Thoracic aorta (tissue), 2 donors: ENCODE measurements at regions not wholly inside any gene's neighbourhood (a gene's known extent, or its start where the extent isn't known, plus 50 kb on each side); places are given as distances from the start of the nearest gene placed in this dataset.

Experiments
- ATAC-seq: fragments of 150-250 bp; one replicate; pipeline ENCODE4 v1.8.0; 2017; ENCODE audit warnings: low read depth; ENCODE audit not compliant: insufficient number of reproducible peaks, low FRiP score
- DNase-seq: peaks from one replicate; pipeline ENCODE4 v3.0.0-alpha.2; 2020; ENCODE audit warnings: low spot score
- H3K27ac ChIP-seq, 2 donors: fragments of 200-600 bp; sonication (generic); 1 replicate in 1 of 2; 2 replicates in 1 of 2; pipeline ENCODE4 v1.5.1; 2016; ENCODE audit warnings: mild to moderate bottlenecking in 2 of 2, moderate library complexity in 2 of 2
- H3K27me3 ChIP-seq: fragments of 200-600 bp; sonication (generic); replicated peaks from 2 replicates; pipeline ENCODE4 v1.6.0; 2016; ENCODE audit warnings: mild to moderate bottlenecking; ENCODE audit not compliant: insufficient read depth
- H3K36me3 ChIP-seq: fragments of 200-600 bp; sonication (generic); one replicate; pipeline ENCODE4 v1.5.1; 2016
- H3K4me1 ChIP-seq, 2 donors: fragments of 200-600 bp; sonication (generic); 1 replicate in 1 of 2; 2 replicates in 1 of 2; pipeline versions ENCODE4 v1.5.1 to v1.6.0; 2016; ENCODE audit warnings: low read depth in 2 of 2, mild to moderate bottlenecking in 1 of 2; ENCODE audit not compliant: control insufficient read depth in 1 of 2
- H3K4me3 ChIP-seq: fragments of 200-600 bp; sonication (generic); 2 replicates; pipeline ENCODE4 v1.5.1; 2016; ENCODE audit warnings: mild to moderate bottlenecking
- H3K9me3 ChIP-seq: fragments of 200-600 bp; sonication (generic); 2 replicates; pipeline ENCODE4 v1.5.1; 2016
- TF ChIP-seq, protein P1 (sequence below): fragments of 200-600 bp; sonication (generic); IDR thresholded peaks from one replicate; pipeline ENCODE4 v1.5.1; 2019; ENCODE audit warnings: antibody characterized with exemption

DNA sequence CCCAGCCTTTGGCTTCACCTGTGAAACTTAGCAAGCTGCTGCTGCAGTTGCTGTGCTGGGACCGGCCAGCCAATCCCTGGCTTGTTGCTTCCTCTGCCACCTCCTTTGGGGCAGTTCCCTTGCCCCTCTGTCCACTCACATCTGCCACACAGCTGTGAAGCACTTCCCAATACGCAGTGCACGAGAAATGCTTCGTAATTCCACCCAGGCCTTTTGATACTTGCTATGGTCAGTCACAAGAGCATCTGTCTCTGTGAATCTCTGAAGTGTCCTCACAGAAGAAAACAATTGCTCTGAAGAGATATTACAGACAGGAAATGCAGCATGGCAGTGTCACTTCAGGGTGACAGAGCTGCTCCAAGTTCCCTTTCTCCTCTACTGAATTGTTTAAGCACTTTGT lies 208.5 kb downstream of the PTEN start:
- no peak for ATAC-seq
- TF ChIP-seq, protein P1, sequence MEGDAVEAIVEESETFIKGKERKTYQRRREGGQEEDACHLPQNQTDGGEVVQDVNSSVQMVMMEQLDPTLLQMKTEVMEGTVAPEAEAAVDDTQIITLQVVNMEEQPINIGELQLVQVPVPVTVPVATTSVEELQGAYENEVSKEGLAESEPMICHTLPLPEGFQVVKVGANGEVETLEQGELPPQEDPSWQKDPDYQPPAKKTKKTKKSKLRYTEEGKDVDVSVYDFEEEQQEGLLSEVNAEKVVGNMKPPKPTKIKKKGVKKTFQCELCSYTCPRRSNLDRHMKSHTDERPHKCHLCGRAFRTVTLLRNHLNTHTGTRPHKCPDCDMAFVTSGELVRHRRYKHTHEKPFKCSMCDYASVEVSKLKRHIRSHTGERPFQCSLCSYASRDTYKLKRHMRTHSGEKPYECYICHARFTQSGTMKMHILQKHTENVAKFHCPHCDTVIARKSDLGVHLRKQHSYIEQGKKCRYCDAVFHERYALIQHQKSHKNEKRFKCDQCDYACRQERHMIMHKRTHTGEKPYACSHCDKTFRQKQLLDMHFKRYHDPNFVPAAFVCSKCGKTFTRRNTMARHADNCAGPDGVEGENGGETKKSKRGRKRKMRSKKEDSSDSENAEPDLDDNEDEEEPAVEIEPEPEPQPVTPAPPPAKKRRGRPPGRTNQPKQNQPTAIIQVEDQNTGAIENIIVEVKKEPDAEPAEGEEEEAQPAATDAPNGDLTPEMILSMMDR = no peak
- Histone ChIP-seq H3K27ac (no peak overlapping the region), H3K4me3 (no peak overlapping the region), H3K9me3 (no peaks in the 10 kb centered on the region), H3K27me3 (no peaks in the 10 kb centered on the region), H3K36me3 (no peaks in the 10 kb centered on the region), H3K4me1 (peaks cover 0 to 12% of the 10 kb centered on the region in 2 donors)
- no peak for DNase-seq

DNA sequence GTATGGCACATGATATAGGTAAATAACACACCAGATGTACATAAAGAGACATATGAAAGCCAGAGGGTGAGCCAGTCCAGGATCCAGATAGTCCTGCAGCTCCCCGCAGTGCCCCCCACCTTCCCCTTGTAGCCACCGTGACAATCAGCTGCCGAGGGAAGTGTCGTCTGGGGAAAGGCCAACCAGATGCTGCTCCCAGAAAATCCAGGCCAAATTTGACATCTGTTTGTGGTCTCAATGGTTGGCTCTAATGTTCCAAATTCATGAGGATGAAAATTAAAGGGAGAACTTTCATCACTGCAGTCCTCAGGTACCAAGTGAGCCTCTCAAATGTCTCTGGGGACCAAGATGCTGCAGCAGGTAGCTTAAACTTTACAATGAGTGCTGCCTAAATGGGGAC lies 210.3 kb downstream of the PTEN start:
- TF ChIP-seq, protein P1 = no peak
- no peak overlapping the region for H3K27ac ChIP-seq
- H3K4me3 ChIP-seq = no peak overlapping the region
- no peaks in the 10 kb centered on the region for H3K27me3 ChIP-seq
- ATAC-seq = no peak
- DNase-seq = no peak
- H3K9me3 ChIP-seq = no peaks in the 10 kb centered on the region
- peaks cover 0 to 12% of the 10 kb centered on the region in 2 donors for H3K4me1 ChIP-seq
- no peaks in the 10 kb centered on the region for H3K36me3 ChIP-seq

DNA sequence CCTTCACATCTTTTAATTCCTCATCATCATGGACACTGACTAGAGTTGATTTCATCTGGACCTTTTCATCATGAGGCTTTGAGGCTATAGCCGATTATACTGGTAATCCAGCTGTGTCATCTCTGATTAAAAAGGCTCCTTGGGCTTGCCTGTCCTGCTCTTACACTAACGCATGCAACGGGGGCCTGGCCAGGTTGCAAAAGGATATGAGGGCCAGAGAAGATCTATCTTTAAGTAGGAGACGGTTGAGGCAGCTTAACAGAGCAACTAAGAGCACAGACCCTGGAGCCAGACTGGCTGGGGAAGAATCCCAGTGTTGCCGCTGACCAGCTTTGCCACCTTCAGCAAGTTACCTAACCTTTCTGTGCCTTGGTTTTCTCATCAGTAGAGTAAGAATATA lies 211.5 kb downstream of the PTEN start:
- Histone ChIP-seq H3K36me3 (no peaks in the 10 kb centered on the region), H3K4me3 (no peak overlapping the region), H3K27me3 (no peaks in the 10 kb centered on the region), H3K9me3 (no peaks in the 10 kb centered on the region), H3K27ac (no peak overlapping the region), H3K4me1 (peaks cover 0 to 20% of the 10 kb centered on the region in 2 donors)
- TF ChIP-seq, protein P1 = no peak
- no peak for DNase-seq
- ATAC-seq = no peak

DNA sequence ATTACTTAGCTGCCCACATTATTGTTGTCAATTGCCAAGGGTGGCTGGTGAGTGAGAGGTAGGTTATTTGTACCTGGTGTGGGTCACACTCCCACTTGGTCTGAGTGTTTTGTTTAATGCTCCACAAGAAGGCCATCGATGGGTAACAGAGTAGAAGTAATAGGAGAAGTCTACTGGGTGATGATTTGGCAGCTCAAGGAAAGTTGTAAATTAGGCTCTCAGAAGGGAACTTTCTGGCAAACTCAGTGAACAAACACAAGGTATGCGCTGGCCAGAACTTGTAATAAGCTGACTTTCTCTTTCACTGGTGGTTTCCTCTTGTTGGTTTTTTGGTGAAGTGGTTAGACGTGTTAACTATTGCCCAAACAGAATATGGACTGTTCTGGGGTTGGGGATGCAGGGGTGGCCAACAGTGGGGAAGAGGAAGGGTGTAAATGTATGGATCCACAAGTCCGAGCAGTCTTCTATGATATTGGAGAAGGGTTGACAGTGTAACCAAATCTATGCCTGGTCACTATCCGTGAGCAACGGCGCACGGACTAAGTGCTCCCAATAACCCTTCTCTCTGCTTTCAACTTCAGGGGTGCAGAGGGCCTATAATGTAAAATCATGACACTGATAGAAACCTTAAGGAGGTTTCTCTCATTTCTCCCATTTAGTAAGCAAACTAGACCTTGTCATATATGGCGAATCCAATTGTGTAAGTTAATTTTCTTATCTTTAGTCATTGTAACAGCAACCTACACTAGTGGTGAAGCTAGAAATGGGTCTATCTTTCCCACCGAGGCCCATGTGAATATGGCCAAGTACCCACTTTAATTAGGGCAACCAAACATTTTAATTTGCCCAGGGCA lies 212.8 kb downstream of the PTEN start:
- DNase-seq (no peak), ATAC-seq (no peak)
- Histone ChIP-seq H3K36me3 (no peaks in the 10 kb centered on the region), H3K9me3 (no peaks in the 10 kb centered on the region), H3K27me3 (no peaks in the 10 kb centered on the region), H3K4me3 (no peak overlapping the region), H3K27ac (no peak overlapping the region), H3K4me1 (peaks cover under 1 to 33% of the 10 kb centered on the region in 2 donors)
- TF ChIP-seq, protein P1 = no peak

DNA sequence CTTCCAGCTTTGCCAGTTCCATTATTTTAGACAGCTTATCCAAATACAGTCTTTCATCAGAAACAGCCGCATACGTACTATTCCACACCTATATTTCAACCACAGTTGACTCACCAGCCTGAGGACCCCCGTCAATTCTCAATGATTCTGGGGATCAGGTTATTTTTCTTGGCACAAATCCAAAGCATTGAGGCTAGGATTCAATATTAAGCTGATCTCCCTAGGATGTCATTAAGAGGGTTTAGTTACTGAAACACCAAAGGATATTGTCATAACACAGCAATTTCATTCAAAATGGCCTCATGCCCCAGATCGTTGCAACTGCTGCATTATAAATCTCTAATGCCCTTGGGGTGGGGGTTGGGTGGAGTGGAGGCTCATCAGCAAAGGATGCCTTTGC lies 214.6 kb downstream of the PTEN start:
- DNase-seq (no peak), ATAC-seq (no peak)
- H3K4me3 ChIP-seq = no peak overlapping the region
- H3K27me3 ChIP-seq = no peaks in the 10 kb centered on the region
- no peaks in the 10 kb centered on the region for H3K9me3 ChIP-seq
- no peaks in the 10 kb centered on the region for H3K36me3 ChIP-seq
- TF ChIP-seq, protein P1 = no peak
- H3K4me1 ChIP-seq = peaks cover 4 to 45% of the 10 kb centered on the region in 2 donors
- no peak overlapping the region for H3K27ac ChIP-seq
